ENCODE measurements at regions not wholly inside any gene's neighbourhood (a gene's known extent, or its start where the extent isn't known, plus 50 kb on each side); places are given as distances from the start of the nearest gene placed in this dataset.
"Not testable (repeated sequence)": the region's sequence is repeated elsewhere in the genome, so short reads cannot be mapped to it uniquely, and the experiment has no call there.

- WGBS, 2 donors (ENCODE audit: extremely low coverage in 2 of 2, insufficient read length in 2 of 2, insufficient replicate concordance in 1 of 2): no CpG with 5 or more reads among the region's 7 CpGs
- no peaks in the 10 kb centered on the region for H3K4me1 ChIP-seq (ENCODE audit: control insufficient read depth in 2 of 2, insufficient read depth in 1 of 2, low read depth in 1 of 2, low read length in 2 of 2)
- H2BK15ac ChIP-seq (ENCODE audit: low read length): no peak overlapping the region
- H3K14ac ChIP-seq (ENCODE audit: low read length): no peak overlapping the region
- H3K4me2 ChIP-seq (ENCODE audit: insufficient read depth, low read length, poor library complexity, severe bottlenecking): no peak overlapping the region
- no peak overlapping the region for H3K18ac ChIP-seq (ENCODE audit: low read length)
- no peak overlapping the region for H3K27ac ChIP-seq (replicated peaks; ENCODE audit: low read length)
- no peaks in the 10 kb centered on the region for H3K79me1 ChIP-seq (ENCODE audit: low read depth, low read length)
- H4K91ac ChIP-seq (ENCODE audit: low read depth, low read length, poor library complexity): no peak overlapping the region
- H3K36me3 ChIP-seq (replicated peaks in 1 of 2; ENCODE audit: control insufficient read depth in 2 of 2, insufficient read depth in 2 of 2, low read length in 2 of 2): no peaks in the 10 kb centered on the region
- no peaks in the 10 kb centered on the region for H3K9me3 ChIP-seq (replicated peaks in 1 of 2; ENCODE audit: control insufficient read depth in 2 of 2, insufficient read depth in 1 of 2, low read depth in 1 of 2, low read length in 2 of 2)
- H3K27me3 ChIP-seq (ENCODE audit: control insufficient read depth in 3 of 3, insufficient read depth in 3 of 3, low read depth in 1 of 3, low read length in 3 of 3): no peaks in the 10 kb centered on the region
- H2AFZ ChIP-seq (ENCODE audit: low read length): no peak overlapping the region
- no peak overlapping the region for H3K4ac ChIP-seq (ENCODE audit: low read length)
- no peak overlapping the region for H2BK5ac ChIP-seq (ENCODE audit: low read length)
- H2AK5ac ChIP-seq (ENCODE audit: low read depth, low read length): no peak overlapping the region
- no peak overlapping the region for H3K4me3 ChIP-seq (ENCODE audit: low read length in 2 of 2)
- no peak overlapping the region for H3K23ac ChIP-seq (ENCODE audit: low read depth, low read length, poor library complexity)
- no peak overlapping the region for H3K9ac ChIP-seq (ENCODE audit: low read depth, low read length, poor library complexity)
- no peak overlapping the region for H4K8ac ChIP-seq (ENCODE audit: low read depth, low read length)
- DNase-seq (ENCODE audit: low spot score): no peak
- no peak overlapping the region for H2BK120ac ChIP-seq (ENCODE audit: low read depth, low read length)
- no peak overlapping the region for H2BK12ac ChIP-seq (ENCODE audit: low read length)
These were observed 118.1 kb upstream of the PPP2R5A start for GRCh38 chr1:212167098-212167497.

- Histone ChIP-seq H3K27ac (replicated peaks; ENCODE audit: low read length) (no peak overlapping the region), H3K23ac (ENCODE audit: low read depth, low read length, poor library complexity) (no peak overlapping the region), H2AK5ac (ENCODE audit: low read depth, low read length) (no peak overlapping the region), H2BK5ac (ENCODE audit: low read length) (no peak overlapping the region), H3K9ac (ENCODE audit: low read depth, low read length, poor library complexity) (no peak overlapping the region), H3K4me2 (ENCODE audit: insufficient read depth, low read length, poor library complexity, severe bottlenecking) (no peak overlapping the region), H3K4ac (ENCODE audit: low read length) (no peak overlapping the region), H2BK12ac (ENCODE audit: low read length) (no peak overlapping the region), H4K91ac (ENCODE audit: low read depth, low read length, poor library complexity) (no peak overlapping the region), H2BK15ac (ENCODE audit: low read length) (no peak overlapping the region), H3K4me1 (ENCODE audit: control insufficient read depth in 2 of 2, insufficient read depth in 1 of 2, low read depth in 1 of 2, low read length in 2 of 2) (no peaks in the 10 kb centered on the region), H2BK120ac (ENCODE audit: low read depth, low read length) (no peak overlapping the region), H3K27me3 (ENCODE audit: control insufficient read depth in 3 of 3, insufficient read depth in 3 of 3, low read depth in 1 of 3, low read length in 3 of 3) (no peaks in the 10 kb centered on the region), H3K4me3 (ENCODE audit: low read length in 2 of 2) (no peak overlapping the region), H3K18ac (ENCODE audit: low read length) (no peak overlapping the region), H3K79me1 (ENCODE audit: low read depth, low read length) (no peaks in the 10 kb centered on the region), H3K9me3 (replicated peaks in 1 of 2; ENCODE audit: control insufficient read depth in 2 of 2, insufficient read depth in 1 of 2, low read depth in 1 of 2, low read length in 2 of 2) (no peaks in the 10 kb centered on the region), H3K36me3 (replicated peaks in 1 of 2; ENCODE audit: control insufficient read depth in 2 of 2, insufficient read depth in 2 of 2, low read length in 2 of 2) (no peaks in the 10 kb centered on the region), H3K14ac (ENCODE audit: low read length) (no peak overlapping the region), H4K8ac (ENCODE audit: low read depth, low read length) (no peak overlapping the region), H2AFZ (ENCODE audit: low read length) (no peak overlapping the region)
- no CpG with 5 or more reads among the region's 3 CpGs for WGBS, 2 donors (ENCODE audit: extremely low coverage in 2 of 2, insufficient read length in 2 of 2, insufficient replicate concordance in 1 of 2)
- DNase-seq (ENCODE audit: low spot score): no peak
These were observed 111.6 kb upstream of the PPP2R5A start for GRCh38 chr1:212173567-212173966.

- H3K27ac ChIP-seq (replicated peaks; ENCODE audit: low read length); DNase-seq (ENCODE audit: low spot score); H3K18ac ChIP-seq (ENCODE audit: low read length); H3K23ac ChIP-seq (ENCODE audit: low read depth, low read length, poor library complexity); H4K91ac ChIP-seq (ENCODE audit: low read depth, low read length, poor library complexity); H3K27me3 ChIP-seq (ENCODE audit: control insufficient read depth in 3 of 3, insufficient read depth in 3 of 3, low read depth in 1 of 3, low read length in 3 of 3); H3K9me3 ChIP-seq (replicated peaks in 1 of 2; ENCODE audit: control insufficient read depth in 2 of 2, insufficient read depth in 1 of 2, low read depth in 1 of 2, low read length in 2 of 2); H2AFZ ChIP-seq (ENCODE audit: low read length); H2AK5ac ChIP-seq (ENCODE audit: low read depth, low read length); H3K4me1 ChIP-seq (ENCODE audit: control insufficient read depth in 2 of 2, insufficient read depth in 1 of 2, low read depth in 1 of 2, low read length in 2 of 2); H2BK15ac ChIP-seq (ENCODE audit: low read length); H2BK5ac ChIP-seq (ENCODE audit: low read length); H3K36me3 ChIP-seq (replicated peaks in 1 of 2; ENCODE audit: control insufficient read depth in 2 of 2, insufficient read depth in 2 of 2, low read length in 2 of 2); H2BK120ac ChIP-seq (ENCODE audit: low read depth, low read length); H3K79me1 ChIP-seq (ENCODE audit: low read depth, low read length); H3K4ac ChIP-seq (ENCODE audit: low read length); H2BK12ac ChIP-seq (ENCODE audit: low read length); H3K9ac ChIP-seq (ENCODE audit: low read depth, low read length, poor library complexity); H3K14ac ChIP-seq (ENCODE audit: low read length); H3K4me3 ChIP-seq (ENCODE audit: low read length in 2 of 2); H4K8ac ChIP-seq (ENCODE audit: low read depth, low read length); H3K4me2 ChIP-seq (ENCODE audit: insufficient read depth, low read length, poor library complexity, severe bottlenecking): not testable (repeated sequence)
- WGBS, 2 donors (ENCODE audit: extremely low coverage in 2 of 2, insufficient read length in 2 of 2, insufficient replicate concordance in 1 of 2): no CpG with 5 or more reads among the region's 9 CpGs
These were observed 110.9 kb upstream of the PPP2R5A start for GRCh38 chr1:212174295-212174694.

DNA sequence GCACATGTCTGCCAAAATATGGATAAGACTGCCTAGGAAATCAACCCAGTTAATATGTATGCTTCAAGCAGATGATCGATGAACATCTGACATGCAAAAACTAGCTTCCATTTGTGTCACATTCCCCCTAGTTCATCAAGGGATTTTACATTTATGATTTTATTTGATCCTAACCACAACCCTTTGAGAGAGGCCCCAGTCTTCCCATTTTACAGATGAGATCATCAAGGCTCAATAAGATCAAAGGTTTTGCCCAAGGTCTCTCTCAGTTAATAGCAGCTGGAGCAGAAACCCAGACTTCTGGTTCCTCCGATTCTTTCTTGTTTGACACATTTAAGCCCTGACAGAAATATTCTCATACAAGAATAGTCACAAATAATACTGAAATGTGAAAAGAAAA lies 107.7 kb upstream of the PPP2R5A start:
- no peak overlapping the region for H2BK120ac ChIP-seq (ENCODE audit: low read depth, low read length)
- H2BK5ac ChIP-seq (ENCODE audit: low read length): no peak overlapping the region
- H3K18ac ChIP-seq (ENCODE audit: low read length): no peak overlapping the region
- H3K9ac ChIP-seq (ENCODE audit: low read depth, low read length, poor library complexity): no peak overlapping the region
- H3K23ac ChIP-seq (ENCODE audit: low read depth, low read length, poor library complexity): no peak overlapping the region
- H2AFZ ChIP-seq (ENCODE audit: low read length): no peak overlapping the region
- H3K4me2 ChIP-seq (ENCODE audit: insufficient read depth, low read length, poor library complexity, severe bottlenecking): no peak overlapping the region
- H3K27me3 ChIP-seq (ENCODE audit: control insufficient read depth in 3 of 3, insufficient read depth in 3 of 3, low read depth in 1 of 3, low read length in 3 of 3): no peaks in the 10 kb centered on the region
- no CpG with 5 or more reads among the region's 2 CpGs for WGBS, 2 donors (ENCODE audit: extremely low coverage in 2 of 2, insufficient read length in 2 of 2, insufficient replicate concordance in 1 of 2)
- no peak overlapping the region for H4K91ac ChIP-seq (ENCODE audit: low read depth, low read length, poor library complexity)
- H3K4me3 ChIP-seq (ENCODE audit: low read length in 2 of 2): no peak overlapping the region
- no peak overlapping the region for H2BK15ac ChIP-seq (ENCODE audit: low read length)
- no peak overlapping the region for H2BK12ac ChIP-seq (ENCODE audit: low read length)
- H3K14ac ChIP-seq (ENCODE audit: low read length): no peak overlapping the region
- no peaks in the 10 kb centered on the region for H3K79me1 ChIP-seq (ENCODE audit: low read depth, low read length)
- no peak for DNase-seq (ENCODE audit: low spot score)
- H3K4me1 ChIP-seq (ENCODE audit: control insufficient read depth in 2 of 2, insufficient read depth in 1 of 2, low read depth in 1 of 2, low read length in 2 of 2): no peaks in the 10 kb centered on the region
- H2AK5ac ChIP-seq (ENCODE audit: low read depth, low read length): no peak overlapping the region
- no peaks in the 10 kb centered on the region for H3K36me3 ChIP-seq (replicated peaks in 1 of 2; ENCODE audit: control insufficient read depth in 2 of 2, insufficient read depth in 2 of 2, low read length in 2 of 2)
- H3K9me3 ChIP-seq (replicated peaks in 1 of 2; ENCODE audit: control insufficient read depth in 2 of 2, insufficient read depth in 1 of 2, low read depth in 1 of 2, low read length in 2 of 2): no peaks in the 10 kb centered on the region
- H3K27ac ChIP-seq (replicated peaks; ENCODE audit: low read length): no peak overlapping the region
- H3K4ac ChIP-seq (ENCODE audit: low read length): no peak overlapping the region
- no peak overlapping the region for H4K8ac ChIP-seq (ENCODE audit: low read depth, low read length)

All from neuronal stem cell (in vitro differentiated cells).